C4-2B (cell line): ENCODE measurements at regions not wholly inside any gene's neighbourhood (a gene's known extent, or its start where the extent isn't known, plus 50 kb on each side); places are given as distances from the start of the nearest gene placed in this dataset.

Experiments used
- CTCF ChIP-seq: fragments of 450-650 bp; conservative IDR thresholded peaks from 2 replicates; pipeline ENCODE4 v1.5.1; 2017; ENCODE audit warnings: mild to moderate bottlenecking
- ZFX ChIP-seq: fragments of 450-650 bp; IDR thresholded peaks from 2 replicates; pipeline ENCODE4 v1.6.1; 2017

GRCh38 chr1:219794085-219794743 lies 134.1 kb downstream of the SLC30A10 start:
- TF ChIP-seq CTCF (no peak), ZFX (no peak)
